MM.1S (cell line): ENCODE measurements at regions not wholly inside any gene's neighbourhood (a gene's known extent, or its start where the extent isn't known, plus 50 kb on each side); places are given as distances from the start of the nearest gene placed in this dataset.

Experiments used
- DNase-seq: peaks from one replicate; pipeline ENCODE4 v3.0.0-alpha.2; 2015
- H2AFZ ChIP-seq: fragments of 300-600 bp; sonication (generic); 2 replicates; pipeline ENCODE4 v1.6.0; 2016; ENCODE audit warnings: antibody characterized with exemption, low read length
- H3F3A ChIP-seq: fragments of 300-600 bp; sonication (generic); 2 replicates; pipeline ENCODE4 v1.6.1; 2016; ENCODE audit warnings: mild to moderate bottlenecking, antibody characterized with exemption, low read length, moderate library complexity, mixed read lengths; ENCODE audit not compliant: insufficient read depth
- H3K27ac ChIP-seq: fragments of 300-600 bp; sonication (generic); 2 replicates; pipeline ENCODE4 v1.5.1; 2016; ENCODE audit warnings: mild to moderate bottlenecking, low read length
- H3K27me3 ChIP-seq: fragments of 300-600 bp; sonication (generic); replicated peaks from 2 replicates; pipeline ENCODE4 v1.6.0; 2016; ENCODE audit warnings: low read length; ENCODE audit not compliant: insufficient read depth
- H3K36me3 ChIP-seq: fragments of 300-600 bp; sonication (generic); replicated peaks from 2 replicates; pipeline ENCODE4 v1.6.1; 2016; ENCODE audit warnings: mild to moderate bottlenecking, low read length, mixed read lengths; ENCODE audit not compliant: insufficient read depth
- H3K4me1 ChIP-seq: fragments of 300-600 bp; sonication (generic); 2 replicates; pipeline ENCODE4 v1.6.1; 2016; ENCODE audit warnings: low read length, mixed read lengths
- H3K4me2 ChIP-seq: fragments of 300-600 bp; sonication (generic); 2 replicates; pipeline ENCODE4 v1.6.0; 2016; ENCODE audit warnings: low read depth, low read length
- H3K4me3 ChIP-seq: fragments of 300-600 bp; sonication (generic); 2 replicates; pipeline ENCODE4 v1.5.1; 2016; ENCODE audit warnings: low read length, mixed read lengths
- H3K79me2 ChIP-seq: fragments of 300-600 bp; sonication (generic); 2 replicates; pipeline ENCODE4 v1.6.1; 2016; ENCODE audit warnings: mixed run types, low read length, mixed read lengths
- H3K9ac ChIP-seq: fragments of 300-600 bp; sonication (generic); 2 replicates; pipeline ENCODE4 v1.6.1; 2016; ENCODE audit warnings: low read length, mixed read lengths
- H3K9me2 ChIP-seq: fragments of 300-600 bp; sonication (generic); replicated peaks from 2 replicates; pipeline ENCODE4 v1.6.1; 2016; ENCODE audit warnings: mild to moderate bottlenecking, low read length, mixed read lengths; ENCODE audit not compliant: insufficient read depth
- H3K9me3 ChIP-seq: fragments of 300-600 bp; sonication (generic); replicated peaks from 2 replicates; pipeline ENCODE4 v1.6.1; 2016; ENCODE audit warnings: mild to moderate bottlenecking, low read length, mixed read lengths; ENCODE audit not compliant: insufficient read depth
- H4K20me1 ChIP-seq: fragments of 300-600 bp; sonication (generic); 2 replicates; pipeline ENCODE4 v1.6.1; 2016; ENCODE audit warnings: mild to moderate bottlenecking, low read length, moderate library complexity, mixed read lengths; ENCODE audit not compliant: insufficient read depth
- EZH2 ChIP-seq: fragments of 300-600 bp; sonication (generic); optimal IDR thresholded peaks from 2 replicates; pipeline ENCODE3; 2017; ENCODE audit warnings: low read depth, mild to moderate bottlenecking, antibody characterized with exemption, low read length, mixed read lengths
- EZH2phosphoT487 ChIP-seq: fragments of 300-600 bp; sonication (generic); IDR thresholded peaks from 2 replicates; pipeline ENCODE4 v1.6.1; 2018; ENCODE audit warnings: antibody characterized with exemption, low read length
- TF ChIP-seq, protein P1 (sequence below): fragments of 300-600 bp; sonication (generic); IDR thresholded peaks from 2 replicates; pipeline ENCODE4 v1.5.1; 2016; ENCODE audit warnings: antibody characterized with exemption, low read length, mixed read lengths

DNA sequence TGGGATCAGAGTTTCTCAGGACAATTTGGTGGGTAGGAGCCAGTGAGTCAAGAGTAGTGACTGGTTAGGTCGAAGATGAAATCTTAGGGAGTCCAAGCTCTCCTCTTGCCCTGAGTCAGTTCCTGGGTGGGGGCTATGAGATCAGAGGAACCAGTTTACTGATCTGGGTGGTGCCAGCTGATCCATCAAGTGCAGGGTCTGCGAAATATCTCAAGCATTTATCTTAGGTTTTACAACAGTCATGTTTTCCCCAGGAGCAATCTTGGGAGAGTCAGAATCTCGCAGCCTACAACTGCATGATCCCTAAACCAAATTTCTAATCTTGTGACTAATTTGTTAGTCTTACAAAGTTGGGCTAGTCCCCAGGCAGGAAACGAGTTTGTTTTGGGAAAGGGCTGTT, 1833.2 kb upstream of the PCDH7 start:
- H3F3A ChIP-seq = no peaks in the 10 kb centered on the region
- no peaks in the 10 kb centered on the region for H3K79me2 ChIP-seq
- no peaks in the 10 kb centered on the region for H3K9me3 ChIP-seq
- no peak overlapping the region for H3K4me3 ChIP-seq
- no peak for DNase-seq
- H3K36me3 ChIP-seq = no peaks in the 10 kb centered on the region
- no peak overlapping the region for H3K27ac ChIP-seq
- no peak overlapping the region for H3K4me2 ChIP-seq
- no peaks in the 10 kb centered on the region for H3K27me3 ChIP-seq
- no peak overlapping the region for H2AFZ ChIP-seq
- no peak overlapping the region for H3K9ac ChIP-seq
- H4K20me1 ChIP-seq = no peaks in the 10 kb centered on the region
- TF ChIP-seq, protein P1, sequence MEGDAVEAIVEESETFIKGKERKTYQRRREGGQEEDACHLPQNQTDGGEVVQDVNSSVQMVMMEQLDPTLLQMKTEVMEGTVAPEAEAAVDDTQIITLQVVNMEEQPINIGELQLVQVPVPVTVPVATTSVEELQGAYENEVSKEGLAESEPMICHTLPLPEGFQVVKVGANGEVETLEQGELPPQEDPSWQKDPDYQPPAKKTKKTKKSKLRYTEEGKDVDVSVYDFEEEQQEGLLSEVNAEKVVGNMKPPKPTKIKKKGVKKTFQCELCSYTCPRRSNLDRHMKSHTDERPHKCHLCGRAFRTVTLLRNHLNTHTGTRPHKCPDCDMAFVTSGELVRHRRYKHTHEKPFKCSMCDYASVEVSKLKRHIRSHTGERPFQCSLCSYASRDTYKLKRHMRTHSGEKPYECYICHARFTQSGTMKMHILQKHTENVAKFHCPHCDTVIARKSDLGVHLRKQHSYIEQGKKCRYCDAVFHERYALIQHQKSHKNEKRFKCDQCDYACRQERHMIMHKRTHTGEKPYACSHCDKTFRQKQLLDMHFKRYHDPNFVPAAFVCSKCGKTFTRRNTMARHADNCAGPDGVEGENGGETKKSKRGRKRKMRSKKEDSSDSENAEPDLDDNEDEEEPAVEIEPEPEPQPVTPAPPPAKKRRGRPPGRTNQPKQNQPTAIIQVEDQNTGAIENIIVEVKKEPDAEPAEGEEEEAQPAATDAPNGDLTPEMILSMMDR = no peak
- TF ChIP-seq EZH2 = no peak
- TF ChIP-seq EZH2phosphoT487 = no peak
- H3K4me1 ChIP-seq = peaks cover 5% of the 10 kb centered on the region; the same call in 1 of the 2 replicates
- H3K9me2 ChIP-seq = no peaks in the 10 kb centered on the region

GRCh38 chr4:28890949-28891775, 1829.0 kb upstream of the PCDH7 start:
- H3K36me3 ChIP-seq = no peaks in the 10 kb centered on the region
- TF ChIP-seq EZH2 (no peak), EZH2phosphoT487 (no peak)
- TF ChIP-seq, protein P1 = no peak
- no peaks in the 10 kb centered on the region for H3K4me1 ChIP-seq
- no peak overlapping the region for H3K27ac ChIP-seq
- no peaks in the 10 kb centered on the region for H3K9me2 ChIP-seq
- H3K79me2 ChIP-seq = no peaks in the 10 kb centered on the region
- H3K27me3 ChIP-seq = no peaks in the 10 kb centered on the region
- H2AFZ ChIP-seq = no peak overlapping the region
- DNase-seq = no peak
- H3K9me3 ChIP-seq = no peaks in the 10 kb centered on the region
- H3K4me2 ChIP-seq = no peak overlapping the region
- no peak overlapping the region for H3K9ac ChIP-seq
- H3F3A ChIP-seq = no peaks in the 10 kb centered on the region
- H3K4me3 ChIP-seq = no peak overlapping the region
- H4K20me1 ChIP-seq = no peaks in the 10 kb centered on the region

DNA sequence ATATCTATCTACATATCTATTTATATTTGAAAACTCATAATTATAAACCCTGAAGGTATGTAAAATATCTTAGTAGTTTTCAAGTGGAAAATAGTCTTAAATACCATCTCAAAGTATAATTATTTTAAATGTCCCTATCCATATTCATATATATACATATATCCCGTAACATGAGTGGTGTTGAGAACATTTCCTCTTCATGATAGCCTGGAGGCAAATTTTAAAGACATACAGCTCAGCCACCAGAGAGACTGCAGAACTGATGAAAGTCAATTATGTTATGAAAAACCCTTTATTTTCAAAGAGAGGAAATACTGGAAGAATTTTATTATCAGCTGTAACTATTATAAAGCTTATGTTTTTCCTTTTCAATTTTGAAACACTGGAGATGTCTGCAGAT, 1806.7 kb upstream of the PCDH7 start:
- Histone ChIP-seq H3K79me2 (no peaks in the 10 kb centered on the region), H3K9me2 (no peaks in the 10 kb centered on the region), H3K27me3 (no peaks in the 10 kb centered on the region), H3K9me3 (no peaks in the 10 kb centered on the region), H2AFZ (no peak overlapping the region), H3K4me3 (no peak overlapping the region), H4K20me1 (no peaks in the 10 kb centered on the region), H3K36me3 (no peaks in the 10 kb centered on the region), H3K27ac (no peak overlapping the region), H3K4me2 (no peak overlapping the region), H3K9ac (no peak overlapping the region), H3K4me1 (no peaks in the 10 kb centered on the region), H3F3A (no peaks in the 10 kb centered on the region)
- DNase-seq = no peak
- TF ChIP-seq, protein P1 = no peak
- TF ChIP-seq EZH2phosphoT487 (no peak), EZH2 (no peak)
